ENCODE measurements at regions not wholly inside any gene's neighbourhood (a gene's known extent, or its start where the extent isn't known, plus 50 kb on each side); places are given as distances from the start of the nearest gene placed in this dataset.

GRCh38 chr11:39165021-39165420, 2294.4 kb downstream of the LRRC4C start:
- DNase-seq, result no peak
- intact Hi-C loops (cut with DNase I), result no loop called here

GRCh38 chr11:39149214-39149613, 2310.2 kb downstream of the LRRC4C start:
- intact Hi-C loops (cut with DNase I), result no loop called here
- peak in 1 of 10 donors; percentile 9 for DNase-seq

GRCh38 chr11:39145346-39145745, 2314.1 kb downstream of the LRRC4C start:
- DNase-seq, result no peak

GRCh38 chr11:39144351-39145130, 2314.9 kb downstream of the LRRC4C start:
- DNase-seq, result no peak
- intact Hi-C loops (cut with DNase I), result no loop called here

More at GRCh38 chr11:39145346-39145745, 2314.1 kb downstream of the LRRC4C start:
- intact Hi-C loops (cut with DNase I), result no loop called here

- intact Hi-C loops (cut with DNase I), result no loop called here
These were observed 2319.9 kb downstream of the LRRC4C start for GRCh38 chr11:39139581-39139980.

GRCh38 chr11:39120890-39121289, 2338.6 kb downstream of the LRRC4C start:
- intact Hi-C loops (cut with DNase I), result no loop called here

More at GRCh38 chr11:39139581-39139980, 2319.9 kb downstream of the LRRC4C start:
- no peak for DNase-seq

GRCh38 chr11:39113606-39114005, 2345.8 kb downstream of the LRRC4C start:
- no peak for DNase-seq
- intact Hi-C loops (cut with DNase I), result no loop called here

More at GRCh38 chr11:39120890-39121289, 2338.6 kb downstream of the LRRC4C start:
- DNase-seq, result peak in 1 of 10 donors; percentile 70

GRCh38 chr11:39102236-39102635, 2357.2 kb downstream of the LRRC4C start:
- intact Hi-C loops (cut with DNase I), result no loop called here
- DNase-seq, result no peak

GRCh38 chr11:39078465-39078864, 2381.0 kb downstream of the LRRC4C start:
- intact Hi-C loops (cut with DNase I), result no loop called here
- DNase-seq, result peak in 3 of 10 donors; percentile 35 to 63 (median 55)

- intact Hi-C loops (cut with DNase I), result no loop called here
- DNase-seq, result no peak
These were observed 2421.8 kb downstream of the LRRC4C start for GRCh38 chr11:39037611-39038010.

- no peak for DNase-seq
- intact Hi-C loops (cut with DNase I), result no loop called here
These were observed 2423.4 kb downstream of the LRRC4C start for GRCh38 chr11:39036021-39036420.

- intact Hi-C loops (cut with DNase I), result no loop called here
- DNase-seq, result no peak
These were observed 2423.5 kb upstream of the RAG2 start for GRCh38 chr11:39021539-39021938.

- DNase-seq, result no peak
- intact Hi-C loops (cut with DNase I), result no loop called here
These were observed 2413.8 kb upstream of the RAG2 start for GRCh38 chr11:39011797-39012196.

GRCh38 chr11:38990841-38991240, 2392.8 kb upstream of the RAG2 start:
- DNase-seq, result no peak
- intact Hi-C loops (cut with DNase I), result no loop called here

- intact Hi-C loops (cut with DNase I), result no loop called here
These were observed 2392.1 kb upstream of the RAG2 start for GRCh38 chr11:38990139-38990538.

GRCh38 chr11:38988908-38989307, 2390.9 kb upstream of the RAG2 start:
- intact Hi-C loops (cut with DNase I), result no loop called here
- DNase-seq, result no peak

More at GRCh38 chr11:38990139-38990538, 2392.1 kb upstream of the RAG2 start:
- DNase-seq, result no peak

- intact Hi-C loops (cut with DNase I), result no loop called here
- DNase-seq, result no peak
These were observed 2374.2 kb upstream of the RAG2 start for GRCh38 chr11:38972220-38972619.

GRCh38 chr11:38971141-38971540, 2373.1 kb upstream of the RAG2 start:
- no peak for DNase-seq
- intact Hi-C loops (cut with DNase I), result no loop called here

GRCh38 chr11:38968951-38969350, 2370.9 kb upstream of the RAG2 start:
- no peak for DNase-seq
- intact Hi-C loops (cut with DNase I), result no loop called here

- intact Hi-C loops (cut with DNase I), result no loop called here
- DNase-seq, result no peak
These were observed 2354.7 kb upstream of the RAG2 start for GRCh38 chr11:38952698-38953097.

- intact Hi-C loops (cut with DNase I), result no loop called here
- DNase-seq, result no peak
These were observed 2352.8 kb upstream of the RAG2 start for GRCh38 chr11:38950867-38951266.

GRCh38 chr11:38948392-38948791, 2350.4 kb upstream of the RAG2 start:
- DNase-seq, result no peak
- intact Hi-C loops (cut with DNase I), result no loop called here

Data from posterior cingulate gyrus (tissue), 11 donors.